Erythroblast (primary cell): ENCODE measurements at regions not wholly inside any gene's neighbourhood (a gene's known extent, or its start where the extent isn't known, plus 50 kb on each side); places are given as distances from the start of the nearest gene placed in this dataset.

Source experiments
- GATA1 ChIP-seq: IDR thresholded peaks from 2 replicates; pipeline ENCODE4 v1.6.1; 2011; ENCODE audit warnings: low read depth, mild to moderate bottlenecking, control low read depth, low read length, moderate library complexity
- POLR2A ChIP-seq: IDR thresholded peaks from 2 replicates; pipeline ENCODE4 v1.6.1; 2011; ENCODE audit warnings: mild to moderate bottlenecking, low read length

GRCh38 chr7:85464042-85464651 is 277.3 kb upstream of the SEMA3D start:
- TF ChIP-seq POLR2A, result no peak
- no peak for TF ChIP-seq GATA1
